Activated CD4-positive, alpha-beta memory T cell treated with anti-CD3 and anti-CD28 coated beads, Interleukin-2, amount 10 ng/mL, durations not matched to agents 7 days and 5 days (primary cell): ENCODE measurements at regions not wholly inside any gene's neighbourhood (a gene's known extent, or its start where the extent isn't known, plus 50 kb on each side); places are given as distances from the start of the nearest gene placed in this dataset.

Experiments
- CTCF ChIA-PET: fragments of 350-600 bp; sonication (Branson Sonifier 250); formaldehyde crosslinking; loops from one replicate; lab custom pipeline; 2021; ENCODE audit warnings: antibody characterized with exemption, inconsistent platforms; lab: Charles Lee
- POLR2A ChIA-PET: fragments of 350-600 bp; sonication (Branson Sonifier 250); formaldehyde crosslinking; loops from one replicate; lab custom pipeline; 2021; ENCODE audit warnings: antibody characterized with exemption; lab: Charles Lee
- DNase-seq: peaks from one replicate; pipeline ENCODE4 v3.0.0-alpha.2; 2020
- H3K27ac Mint-ChIP-seq: one replicate; pipeline ENCODE4 v1.8.0; 2021; ENCODE audit warnings: mild to moderate bottlenecking, mixed read lengths
- H3K27me3 Mint-ChIP-seq: one replicate; pipeline ENCODE4 v1.8.0; 2021; ENCODE audit warnings: mixed read lengths
- H3K36me3 Mint-ChIP-seq: one replicate; pipeline ENCODE4 v1.8.0; 2021; ENCODE audit warnings: low read depth, mixed read lengths
- H3K4me1 Mint-ChIP-seq: one replicate; pipeline ENCODE4 v1.8.0; 2021; ENCODE audit warnings: mixed read lengths
- H3K4me3 Mint-ChIP-seq: one replicate; pipeline ENCODE4 v1.8.0; 2021; ENCODE audit warnings: mild to moderate bottlenecking, mixed read lengths
- H3K9me3 Mint-ChIP-seq: one replicate; pipeline ENCODE4 v1.8.0; 2021; ENCODE audit warnings: mixed read lengths

DNA sequence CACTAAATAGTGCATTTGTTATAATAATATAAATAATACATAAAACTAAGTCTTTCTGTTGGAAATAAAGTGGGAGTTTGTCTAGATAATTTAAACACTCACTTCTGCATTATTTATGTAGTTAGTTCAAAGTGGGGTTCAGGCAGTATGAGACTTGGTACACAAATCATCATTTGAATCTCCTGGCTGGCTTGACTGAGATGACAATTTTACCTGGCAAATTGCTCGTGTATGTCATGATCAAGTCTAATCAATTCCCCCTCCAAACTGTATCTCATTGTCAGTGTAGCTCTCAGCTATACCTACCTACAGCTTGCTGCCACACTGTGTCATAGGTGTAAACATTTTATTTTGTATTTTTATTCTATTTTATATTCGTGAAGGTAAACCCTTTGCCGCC lies 563.4 kb upstream of the TENM3 start:
- Mint-ChIP-seq H3K27ac (no peak overlapping the region), H3K4me3 (no peak overlapping the region), H3K9me3 (no peaks in the 10 kb centered on the region), H3K27me3 (no peaks in the 10 kb centered on the region), H3K36me3 (no peaks in the 10 kb centered on the region), H3K4me1 (no peaks in the 10 kb centered on the region)
- POLR2A ChIA-PET, result no interaction called here
- no peak for DNase-seq
- CTCF ChIA-PET, result no interaction called here

DNA sequence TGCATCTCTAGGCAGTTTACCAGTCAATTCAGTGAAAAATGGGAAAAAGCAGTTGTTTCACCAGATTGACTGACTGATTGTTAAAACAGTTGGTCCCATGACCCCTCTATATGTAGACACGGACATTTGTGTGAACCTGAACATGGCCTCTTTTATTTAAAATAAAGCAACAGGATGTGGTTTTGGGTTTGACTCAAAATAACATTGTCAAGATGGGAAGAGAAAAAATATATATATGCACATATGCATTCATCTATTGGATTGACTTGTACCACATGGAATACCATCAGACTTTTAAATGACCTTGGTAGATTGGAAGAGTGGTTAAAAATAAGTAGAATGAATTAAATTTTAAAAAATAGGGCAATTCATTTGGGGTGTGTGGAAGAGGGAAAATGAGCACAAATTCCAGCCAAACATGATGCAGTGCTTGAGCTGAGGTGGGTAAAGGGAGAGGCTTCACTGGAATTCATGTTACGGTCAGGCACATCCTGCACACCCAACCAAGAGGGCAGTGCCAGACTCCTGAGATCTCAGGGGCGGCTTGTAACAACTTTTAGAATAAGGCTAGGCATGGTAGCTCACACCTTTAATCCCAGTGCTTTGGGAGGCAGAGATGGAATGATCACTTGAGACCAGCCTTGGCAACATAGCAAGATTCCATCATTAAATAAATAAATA lies 560.7 kb upstream of the TENM3 start:
- no peaks in the 10 kb centered on the region for H3K36me3 Mint-ChIP-seq
- H3K27ac Mint-ChIP-seq, result no peak overlapping the region
- no peaks in the 10 kb centered on the region for H3K27me3 Mint-ChIP-seq
- no peaks in the 10 kb centered on the region for H3K9me3 Mint-ChIP-seq
- ChIA-PET CTCF (no interaction called here), POLR2A (no interaction called here)
- no peak overlapping the region for H3K4me3 Mint-ChIP-seq
- no peaks in the 10 kb centered on the region for H3K4me1 Mint-ChIP-seq
- DNase-seq, result no peak

DNA sequence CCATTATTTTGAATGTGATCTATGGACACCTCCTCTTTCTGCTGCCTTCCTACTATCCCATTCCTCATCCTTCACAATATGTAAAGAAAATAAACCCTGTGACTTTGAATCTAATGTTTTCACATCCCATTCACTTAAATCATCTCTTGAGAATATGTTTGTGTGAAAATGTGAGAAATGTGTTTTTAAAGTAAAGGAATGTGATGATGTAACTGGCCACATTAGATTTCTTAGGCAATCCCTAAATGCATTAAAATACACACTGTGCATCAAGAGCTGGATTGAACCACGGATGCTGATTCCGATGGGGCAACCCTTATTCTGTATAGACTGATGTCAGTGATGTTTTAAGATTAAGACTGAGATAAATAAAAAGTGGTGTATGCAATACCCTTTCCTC lies 558.9 kb upstream of the TENM3 start:
- Mint-ChIP-seq H3K27ac (no peak overlapping the region), H3K27me3 (no peaks in the 10 kb centered on the region), H3K9me3 (peaks cover under 1% of the 10 kb centered on the region), H3K36me3 (no peaks in the 10 kb centered on the region), H3K4me3 (no peak overlapping the region), H3K4me1 (no peaks in the 10 kb centered on the region)
- ChIA-PET CTCF (no interaction called here), POLR2A (no interaction called here)
- no peak for DNase-seq

DNA sequence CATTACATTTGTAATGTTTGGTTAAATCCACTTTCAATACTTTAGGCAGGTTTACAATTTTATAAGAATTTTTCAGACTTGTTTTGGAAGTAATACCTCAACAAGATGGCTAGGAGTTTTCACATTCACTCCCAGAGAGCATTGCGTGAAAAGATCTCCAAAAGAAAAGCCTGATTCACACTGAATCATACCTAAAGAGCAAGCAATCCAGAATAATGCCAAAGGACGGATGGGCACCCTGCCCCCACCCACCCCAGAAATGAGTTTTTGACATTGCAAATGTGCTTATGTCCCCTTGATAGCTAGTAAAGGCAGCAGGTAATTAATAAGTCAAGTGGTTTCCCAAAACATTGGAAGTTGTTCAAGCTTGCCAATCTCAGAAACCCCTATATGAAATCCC lies 557.7 kb upstream of the TENM3 start:
- ChIA-PET CTCF (no interaction called here), POLR2A (no interaction called here)
- DNase-seq, result no peak
- H3K27ac Mint-ChIP-seq, result no peak overlapping the region
- no peaks in the 10 kb centered on the region for H3K27me3 Mint-ChIP-seq
- no peaks in the 10 kb centered on the region for H3K36me3 Mint-ChIP-seq
- no peak overlapping the region for H3K4me3 Mint-ChIP-seq
- peaks cover 4% of the 10 kb centered on the region for H3K9me3 Mint-ChIP-seq
- H3K4me1 Mint-ChIP-seq, result no peaks in the 10 kb centered on the region

DNA sequence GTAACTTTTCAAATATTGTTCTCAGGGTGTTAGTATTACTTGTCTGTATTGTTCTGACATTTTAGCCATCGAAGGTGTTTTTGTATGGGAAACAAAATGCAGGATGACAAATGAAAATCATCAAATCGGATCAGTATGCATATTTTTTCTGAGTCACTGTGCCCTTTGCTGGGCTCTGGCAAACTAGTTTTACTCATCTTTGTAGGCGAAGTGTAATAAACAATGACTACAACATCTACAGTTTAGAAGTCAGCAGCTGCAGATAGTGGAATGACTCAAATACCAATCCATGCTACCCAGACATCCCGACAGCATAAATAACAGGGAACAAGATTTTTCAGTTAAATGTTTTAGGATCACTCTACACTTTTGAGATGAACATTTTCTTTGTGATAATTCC lies 557.3 kb upstream of the TENM3 start:
- Mint-ChIP-seq H3K9me3 (peaks cover 4% of the 10 kb centered on the region), H3K4me3 (no peak overlapping the region), H3K36me3 (no peaks in the 10 kb centered on the region), H3K27me3 (no peaks in the 10 kb centered on the region), H3K4me1 (no peaks in the 10 kb centered on the region), H3K27ac (no peak overlapping the region)
- CTCF ChIA-PET, result no interaction called here
- POLR2A ChIA-PET, result no interaction called here
- DNase-seq, result no peak

DNA sequence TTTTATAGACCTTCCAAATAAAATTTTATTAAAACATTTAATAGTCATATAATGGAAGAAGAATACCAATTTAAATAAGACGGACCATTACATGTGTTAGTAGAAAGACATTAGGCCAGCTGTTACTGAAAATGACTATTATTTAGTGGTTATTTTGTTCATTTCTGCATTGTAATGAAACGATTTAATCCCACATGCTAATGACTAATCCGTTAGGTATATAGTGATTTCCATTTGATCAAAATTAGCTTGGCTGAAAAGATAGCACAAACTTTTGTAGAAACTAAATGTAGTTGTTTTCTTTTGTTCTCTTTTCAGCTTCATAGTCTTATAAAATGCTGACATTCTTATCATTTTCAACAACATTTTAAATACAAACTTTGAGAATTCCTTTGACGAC lies 556.1 kb upstream of the TENM3 start:
- ChIA-PET CTCF (no interaction called here), POLR2A (no interaction called here)
- Mint-ChIP-seq H3K27me3 (no peaks in the 10 kb centered on the region), H3K36me3 (no peaks in the 10 kb centered on the region), H3K4me1 (no peaks in the 10 kb centered on the region), H3K27ac (no peak overlapping the region), H3K4me3 (no peak overlapping the region), H3K9me3 (peaks cover 4% of the 10 kb centered on the region)
- no peak for DNase-seq

DNA sequence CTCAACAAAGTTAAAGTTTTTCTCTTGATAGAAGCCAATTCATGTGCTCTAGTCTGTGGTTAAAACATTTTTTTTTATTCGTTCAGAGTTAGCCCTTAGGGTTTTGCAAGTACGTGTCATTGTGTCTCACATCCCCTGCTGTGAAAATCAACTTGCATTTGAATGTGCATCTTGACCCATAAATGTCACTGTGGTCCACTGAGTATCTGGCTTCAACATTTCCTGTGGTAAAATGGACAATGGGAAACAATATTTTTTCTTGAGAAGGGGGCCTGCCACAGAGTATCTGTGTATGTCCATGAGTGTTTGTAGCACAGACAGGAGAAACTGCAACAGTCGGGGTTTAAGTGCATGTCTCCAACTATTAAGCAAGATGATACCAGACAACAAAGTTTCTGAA lies 554.8 kb upstream of the TENM3 start:
- Mint-ChIP-seq H3K4me3 (no peak overlapping the region), H3K36me3 (no peaks in the 10 kb centered on the region), H3K4me1 (no peaks in the 10 kb centered on the region), H3K27me3 (no peaks in the 10 kb centered on the region), H3K9me3 (peaks cover 4% of the 10 kb centered on the region), H3K27ac (no peak overlapping the region)
- CTCF ChIA-PET, result no interaction called here
- POLR2A ChIA-PET, result no interaction called here
- no peak for DNase-seq

GRCh38 chr4:181688872-181689271 lies 554.3 kb upstream of the TENM3 start:
- peaks cover 4% of the 10 kb centered on the region for H3K9me3 Mint-ChIP-seq
- no peaks in the 10 kb centered on the region for H3K36me3 Mint-ChIP-seq
- POLR2A ChIA-PET, result no interaction called here
- H3K4me1 Mint-ChIP-seq, result no peaks in the 10 kb centered on the region
- CTCF ChIA-PET, result no interaction called here
- no peaks in the 10 kb centered on the region for H3K27me3 Mint-ChIP-seq
- H3K27ac Mint-ChIP-seq, result no peak overlapping the region
- no peak for DNase-seq
- H3K4me3 Mint-ChIP-seq, result no peak overlapping the region

GRCh38 chr4:181690498-181690897 lies 552.7 kb upstream of the TENM3 start:
- no peaks in the 10 kb centered on the region for H3K36me3 Mint-ChIP-seq
- no peak overlapping the region for H3K27ac Mint-ChIP-seq
- H3K27me3 Mint-ChIP-seq, result no peaks in the 10 kb centered on the region
- ChIA-PET CTCF (no interaction called here), POLR2A (no interaction called here)
- DNase-seq, result no peak
- peaks cover 4% of the 10 kb centered on the region for H3K9me3 Mint-ChIP-seq
- no peaks in the 10 kb centered on the region for H3K4me1 Mint-ChIP-seq
- no peak overlapping the region for H3K4me3 Mint-ChIP-seq

GRCh38 chr4:181692965-181693364 lies 550.2 kb upstream of the TENM3 start:
- Mint-ChIP-seq H3K27me3 (no peaks in the 10 kb centered on the region), H3K4me3 (no peak overlapping the region), H3K4me1 (no peaks in the 10 kb centered on the region), H3K36me3 (no peaks in the 10 kb centered on the region), H3K9me3 (peaks cover 4% of the 10 kb centered on the region), H3K27ac (no peak overlapping the region)
- ChIA-PET CTCF (no interaction called here), POLR2A (no interaction called here)
- no peak for DNase-seq

DNA sequence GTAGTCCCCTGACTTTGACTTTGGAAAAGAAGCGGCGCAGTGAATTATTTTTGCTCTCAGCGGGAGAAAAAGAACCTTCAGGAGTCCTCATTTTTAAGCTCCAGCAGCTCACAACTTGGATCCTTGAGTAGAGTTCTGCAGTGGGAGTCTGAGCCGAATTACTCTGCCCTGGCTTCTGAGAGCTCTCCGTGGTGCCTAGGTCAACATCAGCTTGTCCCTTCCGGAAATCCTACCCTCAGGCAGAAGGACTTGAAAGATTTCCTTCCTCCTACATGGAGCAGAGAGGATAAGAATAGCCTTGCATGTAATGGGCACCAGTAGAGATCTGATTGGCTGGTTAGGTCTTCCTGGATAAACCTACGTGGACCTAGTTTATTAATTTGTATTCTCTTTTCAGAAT lies 549.7 kb upstream of the TENM3 start:
- H3K4me1 Mint-ChIP-seq, result no peaks in the 10 kb centered on the region
- CTCF ChIA-PET, result no interaction called here

GRCh38 chr4:181698221-181698620 lies 545.0 kb upstream of the TENM3 start:
- ChIA-PET POLR2A (no interaction called here), CTCF (no interaction called here)

More for the DNA sequence above, 549.7 kb upstream of the TENM3 start:
- no peak for DNase-seq
- Mint-ChIP-seq H3K36me3 (no peaks in the 10 kb centered on the region), H3K27ac (no peak overlapping the region), H3K27me3 (no peaks in the 10 kb centered on the region), H3K9me3 (peaks cover 4% of the 10 kb centered on the region), H3K4me3 (no peak overlapping the region)
- POLR2A ChIA-PET, result no interaction called here

GRCh38 chr4:181701214-181701613 lies 542.0 kb upstream of the TENM3 start:
- Mint-ChIP-seq H3K27me3 (no peaks in the 10 kb centered on the region), H3K4me1 (no peaks in the 10 kb centered on the region), H3K4me3 (no peak overlapping the region), H3K36me3 (no peaks in the 10 kb centered on the region), H3K27ac (no peak overlapping the region), H3K9me3 (peaks cover 2% of the 10 kb centered on the region)
- ChIA-PET POLR2A (no interaction called here), CTCF (no interaction called here)
- DNase-seq, result no peak

More at GRCh38 chr4:181698221-181698620, 545.0 kb upstream of the TENM3 start:
- Mint-ChIP-seq H3K27me3 (no peaks in the 10 kb centered on the region), H3K27ac (no peak overlapping the region), H3K4me1 (no peaks in the 10 kb centered on the region), H3K36me3 (no peaks in the 10 kb centered on the region), H3K9me3 (peaks cover 2% of the 10 kb centered on the region), H3K4me3 (no peak overlapping the region)
- DNase-seq, result no peak

DNA sequence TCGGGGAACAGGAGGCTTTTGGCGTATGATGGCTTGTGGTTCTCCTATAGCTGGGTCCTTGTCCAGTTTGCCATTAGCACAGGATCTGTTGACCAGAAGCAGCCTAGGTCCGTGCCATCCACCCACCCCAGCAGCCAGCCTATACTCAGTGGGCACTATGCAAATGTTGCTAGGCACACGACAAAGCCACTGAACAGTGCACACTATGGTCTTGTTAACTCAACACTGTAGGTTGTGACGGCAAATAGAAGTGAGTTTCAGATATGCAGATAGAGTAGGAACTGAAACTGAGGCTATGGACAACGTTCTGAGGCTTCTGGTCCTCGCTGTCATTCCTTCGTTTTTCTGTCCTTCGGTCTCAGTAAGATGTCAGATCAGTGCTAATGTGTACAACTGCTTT lies 541.3 kb upstream of the TENM3 start:
- no peak overlapping the region for H3K4me3 Mint-ChIP-seq

More for the DNA sequence above, 541.3 kb upstream of the TENM3 start:
- Mint-ChIP-seq H3K4me1 (no peaks in the 10 kb centered on the region), H3K36me3 (no peaks in the 10 kb centered on the region), H3K9me3 (peaks cover 2% of the 10 kb centered on the region), H3K27me3 (no peaks in the 10 kb centered on the region), H3K27ac (no peak overlapping the region)
- CTCF ChIA-PET, result no interaction called here
- no peak for DNase-seq
- POLR2A ChIA-PET, result no interaction called here
